HCT116 (cell line): ENCODE measurements at regions not wholly inside any gene's neighbourhood (a gene's known extent, or its start where the extent isn't known, plus 50 kb on each side); places are given as distances from the start of the nearest gene placed in this dataset.

Experiments
- EZH2 ChIP-seq: fragments of 200-600 bp; sonication (generic); IDR thresholded peaks from 2 replicates; pipeline ENCODE4 v1.6.1; 2017; ENCODE audit warnings: antibody characterized with exemption, mixed run types
- JUND ChIP-seq: IDR thresholded peaks from 2 replicates; pipeline ENCODE4 v1.6.1; 2012
- POLR2A ChIP-seq: IDR thresholded peaks from 2 replicates; pipeline ENCODE4 v1.7.0; 2011; ENCODE audit warnings: borderline replicate concordance; ENCODE audit not compliant: insufficient read depth, insufficient read length; ENCODE audit errors: extremely low read depth
- POLR2AphosphoS5 ChIP-seq: IDR thresholded peaks from 2 replicates; pipeline ENCODE4 v1.6.1; 2011; ENCODE audit warnings: mild to moderate bottlenecking, low read depth, low read length, moderate library complexity
- TCF7L2 ChIP-seq: IDR thresholded peaks from 2 replicates; pipeline ENCODE4 v1.7.0; 2011; ENCODE audit warnings: borderline replicate concordance, inconsistent platforms; ENCODE audit not compliant: insufficient read depth, insufficient read length; ENCODE audit errors: extremely low read depth
- YY1 ChIP-seq: IDR thresholded peaks from 2 replicates; pipeline ENCODE4 v1.6.1; 2011; ENCODE audit warnings: low read length, low read depth, moderate library complexity, mild to moderate bottlenecking; ENCODE audit not compliant: insufficient replicate concordance; ENCODE audit errors: extremely low read depth
- TF ChIP-seq, protein P1 (sequence below), 3 experiments: fragments of 200-600 bp in 1 of 3; sonication (generic) in 1 of 3; IDR thresholded peaks in 2 of 3; conservative IDR thresholded peaks in 1 of 3; 2 replicates each; pipeline ENCODE4 v1.5.1; 2012 to 2017; ENCODE audit warnings: low read depth in 2 of 3, low read length in 2 of 3, antibody characterized with exemption in 1 of 3, borderline replicate concordance in 1 of 3, control low read depth in 1 of 3, mild to moderate bottlenecking in 1 of 3, mixed read lengths in 1 of 3, mixed run types in 1 of 3, moderate library complexity in 1 of 3; ENCODE audit not compliant: insufficient read depth in 1 of 3
- TF ChIP-seq, protein P2 (sequence below): IDR thresholded peaks from 2 replicates; pipeline ENCODE4 v1.6.1; 2012

DNA sequence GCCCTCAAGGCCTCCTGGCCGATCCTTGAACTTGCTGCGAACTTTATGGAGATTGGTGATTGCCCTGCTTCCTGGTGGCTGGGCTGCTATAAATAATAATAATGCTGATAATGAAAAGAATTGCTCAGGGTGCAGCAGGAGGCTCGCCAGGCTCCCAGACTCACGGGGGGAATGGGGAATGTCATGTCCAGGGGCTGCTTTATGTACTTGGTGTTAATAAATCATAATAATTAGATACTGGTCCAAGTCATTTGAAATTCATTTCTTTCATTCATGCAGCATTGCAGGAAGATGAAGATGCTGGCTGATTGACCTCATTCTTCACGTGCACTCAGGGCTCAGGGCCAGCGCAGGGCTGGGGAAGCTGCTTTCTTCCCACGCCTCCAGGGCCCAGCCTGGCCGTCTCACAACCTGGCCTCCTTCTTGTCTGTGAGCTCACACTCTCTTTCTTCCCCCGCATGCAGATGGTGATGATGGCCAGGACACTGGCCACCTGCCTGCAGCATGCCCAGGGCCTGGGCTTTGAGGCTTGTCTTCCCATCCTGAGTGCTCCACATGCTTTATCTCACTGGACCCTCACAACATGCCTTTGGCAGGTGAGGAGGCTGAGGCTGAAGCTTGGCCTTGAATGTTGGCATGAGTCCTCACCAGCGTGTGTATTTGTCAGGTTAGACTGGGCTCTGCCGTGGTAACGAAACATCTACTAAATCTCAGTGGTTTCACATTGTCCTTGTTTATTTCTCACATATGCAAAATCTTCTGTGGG lies 138.4 kb upstream of the TNS3 start:
- TF ChIP-seq, protein P1, sequence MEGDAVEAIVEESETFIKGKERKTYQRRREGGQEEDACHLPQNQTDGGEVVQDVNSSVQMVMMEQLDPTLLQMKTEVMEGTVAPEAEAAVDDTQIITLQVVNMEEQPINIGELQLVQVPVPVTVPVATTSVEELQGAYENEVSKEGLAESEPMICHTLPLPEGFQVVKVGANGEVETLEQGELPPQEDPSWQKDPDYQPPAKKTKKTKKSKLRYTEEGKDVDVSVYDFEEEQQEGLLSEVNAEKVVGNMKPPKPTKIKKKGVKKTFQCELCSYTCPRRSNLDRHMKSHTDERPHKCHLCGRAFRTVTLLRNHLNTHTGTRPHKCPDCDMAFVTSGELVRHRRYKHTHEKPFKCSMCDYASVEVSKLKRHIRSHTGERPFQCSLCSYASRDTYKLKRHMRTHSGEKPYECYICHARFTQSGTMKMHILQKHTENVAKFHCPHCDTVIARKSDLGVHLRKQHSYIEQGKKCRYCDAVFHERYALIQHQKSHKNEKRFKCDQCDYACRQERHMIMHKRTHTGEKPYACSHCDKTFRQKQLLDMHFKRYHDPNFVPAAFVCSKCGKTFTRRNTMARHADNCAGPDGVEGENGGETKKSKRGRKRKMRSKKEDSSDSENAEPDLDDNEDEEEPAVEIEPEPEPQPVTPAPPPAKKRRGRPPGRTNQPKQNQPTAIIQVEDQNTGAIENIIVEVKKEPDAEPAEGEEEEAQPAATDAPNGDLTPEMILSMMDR (IDR thresholded peaks at IDR 0.05 in 2 of 3, conservative IDR thresholded peaks at IDR 0.05 in 1 of 3; ENCODE audit: borderline replicate concordance in 1 of 3, insufficient read depth in 1 of 3, low read depth in 2 of 3, low read length in 2 of 3): no peak
- TF ChIP-seq TCF7L2 (no peak), YY1 (no peak), EZH2 (no peak), JUND (no peak), POLR2A (no peak), POLR2AphosphoS5 (no peak)
- TF ChIP-seq, protein P2, sequence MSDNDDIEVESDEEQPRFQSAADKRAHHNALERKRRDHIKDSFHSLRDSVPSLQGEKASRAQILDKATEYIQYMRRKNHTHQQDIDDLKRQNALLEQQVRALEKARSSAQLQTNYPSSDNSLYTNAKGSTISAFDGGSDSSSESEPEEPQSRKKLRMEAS: no peak
